GM23338 (cell line): ENCODE measurements at regions not wholly inside any gene's neighbourhood (a gene's known extent, or its start where the extent isn't known, plus 50 kb on each side); places are given as distances from the start of the nearest gene placed in this dataset.

Experiments used
- ATAC-seq: fragments of 200-7000 bp; cut with Tn5 transposase; 3 replicates; pipeline ENCODE4 v1.9.1; 2020
- DNase-seq: peaks from one replicate; pipeline ENCODE4 v3.0.0-alpha.2; 2015; ENCODE audit warnings: low spot score
- H2AFZ ChIP-seq: fragments of 200-600 bp; sonication (generic); 2 replicates; pipeline ENCODE4 v1.8.0; 2016; ENCODE audit warnings: antibody characterized with exemption, mild to moderate bottlenecking, moderate library complexity
- H3F3A ChIP-seq: fragments of 200-600 bp; sonication (generic); replicated peaks from 2 replicates; pipeline ENCODE4 v1.8.0; 2017; ENCODE audit warnings: antibody characterized with exemption, mixed run types, low read depth
- H3K27ac ChIP-seq: fragments of 200-600 bp; sonication (generic); 2 replicates; pipeline ENCODE4 v1.6.1; 2016; ENCODE audit warnings: low read depth
- H3K27me3 ChIP-seq: fragments of 200-600 bp; sonication (generic); 2 replicates; pipeline ENCODE4 v1.8.0; 2016; ENCODE audit warnings: mild to moderate bottlenecking, mixed run types, moderate library complexity; ENCODE audit not compliant: insufficient read depth
- H3K36me3 ChIP-seq: fragments of 200-600 bp; sonication (generic); 2 replicates; pipeline ENCODE4 v1.8.0; 2016; ENCODE audit warnings: mild to moderate bottlenecking; ENCODE audit not compliant: insufficient read depth
- H3K4me1 ChIP-seq: fragments of 200-600 bp; sonication (generic); 2 replicates; pipeline ENCODE4 v1.8.0; 2016; ENCODE audit warnings: mild to moderate bottlenecking, moderate library complexity; ENCODE audit not compliant: insufficient read depth
- H3K4me2 ChIP-seq: fragments of 200-600 bp; sonication (generic); 2 replicates; pipeline ENCODE4 v1.7.1; 2017; ENCODE audit warnings: mixed run types
- H3K4me3 ChIP-seq: fragments of 200-600 bp; sonication (generic); 2 replicates; pipeline ENCODE4 v1.6.1; 2016; ENCODE audit warnings: mixed run types
- H3K79me2 ChIP-seq: fragments of 200-600 bp; sonication (generic); replicated peaks from 2 replicates; pipeline ENCODE4 v1.8.0; 2017; ENCODE audit warnings: mild to moderate bottlenecking; ENCODE audit not compliant: insufficient read depth
- H3K9me2 ChIP-seq: fragments of 200-600 bp; sonication (generic); 2 replicates; pipeline ENCODE4 v1.8.0; 2017; ENCODE audit not compliant: insufficient read depth
- H4K20me1 ChIP-seq: fragments of 200-600 bp; sonication (generic); replicated peaks from 2 replicates; pipeline ENCODE4 v1.8.0; 2017; ENCODE audit warnings: mild to moderate bottlenecking; ENCODE audit not compliant: insufficient read depth
- H3K27ac Mint-ChIP-seq: 2 replicates; pipeline ENCODE4 v1.8.0; 2020; ENCODE audit warnings: inconsistent platforms, mild to moderate bottlenecking, moderate library complexity, mixed read lengths
- H3K27me3 Mint-ChIP-seq: 3 replicates; pipeline ENCODE4 v1.8.0; 2022; ENCODE audit warnings: low read depth, mild to moderate bottlenecking, moderate library complexity, mixed read lengths, inconsistent platforms; ENCODE audit not compliant: insufficient read depth, poor library complexity
- H3K36me3 Mint-ChIP-seq: 3 replicates; pipeline ENCODE4 v1.8.0; 2021; ENCODE audit warnings: low read depth, mild to moderate bottlenecking, inconsistent platforms, moderate library complexity, mixed read lengths
- H3K4me1 Mint-ChIP-seq: 3 replicates; pipeline ENCODE4 v1.8.0; 2020; ENCODE audit warnings: mild to moderate bottlenecking, inconsistent platforms, mixed read lengths
- H3K4me3 Mint-ChIP-seq: 3 replicates; pipeline ENCODE4 v1.8.0; 2021; ENCODE audit warnings: moderate library complexity, mild to moderate bottlenecking, inconsistent platforms, mixed read lengths
- H3K9me3 Mint-ChIP-seq: 3 replicates; pipeline ENCODE4 v1.8.0; 2020; ENCODE audit warnings: moderate library complexity, mild to moderate bottlenecking, inconsistent platforms, mixed read lengths
- CREB1 ChIP-seq: fragments of 250-450 bp; sonication (Bioruptor Pico); IDR thresholded peaks from 2 replicates; pipeline ENCODE4 v1.5.0; 2020; ENCODE audit warnings: low read depth, mild to moderate bottlenecking, moderate library complexity
- ETS1 ChIP-seq: IDR thresholded peaks from 2 replicates; pipeline ENCODE4 v1.6.1; 2016; ENCODE audit warnings: antibody characterized with exemption
- EZH2 ChIP-seq: fragments of 200-600 bp; sonication (generic); IDR thresholded peaks from one replicate; pipeline ENCODE4 v1.8.0; 2017; ENCODE audit warnings: antibody characterized with exemption, mild to moderate bottlenecking, low read depth; ENCODE audit not compliant: unreplicated experiment
- JUNB ChIP-seq: IDR thresholded peaks from one replicate; pipeline ENCODE4 v1.6.1; 2016; ENCODE audit warnings: antibody characterized with exemption; ENCODE audit not compliant: unreplicated experiment
- POLR2AphosphoS5 ChIP-seq: IDR thresholded peaks from 2 replicates; pipeline ENCODE4 v1.6.1; 2016; ENCODE audit warnings: antibody characterized with exemption, low read depth
- STAT1 ChIP-seq: IDR thresholded peaks from one replicate; pipeline ENCODE4 v1.6.1; 2016; ENCODE audit warnings: antibody characterized with exemption; ENCODE audit not compliant: unreplicated experiment
- ZNF114 ChIP-seq: fragments of 250-450 bp; sonication (Bioruptor Pico); IDR thresholded peaks from 2 replicates; pipeline ENCODE4 v1.5.0; 2020; ENCODE audit warnings: mild to moderate bottlenecking, moderate library complexity
- ZNF462 ChIP-seq: fragments of 250-450 bp; sonication (Bioruptor Pico); IDR thresholded peaks from 2 replicates; pipeline ENCODE4 v1.5.0; 2020; ENCODE audit warnings: mild to moderate bottlenecking, moderate library complexity
- TF ChIP-seq, protein P1 (sequence below): IDR thresholded peaks from one replicate; pipeline ENCODE4 v1.6.1; 2018; ENCODE audit warnings: antibody characterized with exemption; ENCODE audit not compliant: unreplicated experiment
- TF ChIP-seq, protein P2 (sequence below), 2 experiments: fragments of 200-600 bp in 1 of 2; sonication (generic) in 1 of 2; conservative IDR thresholded peaks; 2 replicates each; pipeline versions ENCODE4 v1.5.1 to v1.6.1; 2016 to 2017; ENCODE audit warnings: antibody characterized with exemption in 2 of 2, low read depth in 2 of 2, mild to moderate bottlenecking in 2 of 2, moderate library complexity in 1 of 2

DNA sequence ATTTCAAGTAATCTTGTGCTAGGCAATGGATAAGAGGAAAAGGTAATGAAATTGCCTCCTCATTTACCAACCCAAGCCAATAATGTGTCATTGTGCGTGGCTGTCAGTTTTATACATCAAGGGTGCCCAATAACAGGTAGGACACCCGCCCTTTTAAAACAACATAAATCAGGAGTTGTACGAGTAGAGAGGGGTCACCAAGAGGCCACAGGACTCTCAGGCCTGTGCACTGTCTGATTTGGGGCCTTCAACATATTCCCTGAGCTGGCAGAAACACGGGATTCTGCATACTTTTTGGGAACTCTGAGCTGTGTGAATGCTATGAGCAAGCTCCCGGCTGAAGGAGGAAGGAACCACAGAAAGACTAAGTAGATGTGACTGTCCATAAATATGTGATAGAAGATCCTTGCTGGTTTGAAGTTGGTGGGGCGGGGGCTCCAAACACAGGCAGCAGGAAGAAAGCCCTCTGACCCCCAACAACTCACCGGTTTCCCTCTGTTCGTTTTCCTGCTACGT is 82.7 kb upstream of the MAML3 start (continued):
- TF ChIP-seq, protein P1, sequence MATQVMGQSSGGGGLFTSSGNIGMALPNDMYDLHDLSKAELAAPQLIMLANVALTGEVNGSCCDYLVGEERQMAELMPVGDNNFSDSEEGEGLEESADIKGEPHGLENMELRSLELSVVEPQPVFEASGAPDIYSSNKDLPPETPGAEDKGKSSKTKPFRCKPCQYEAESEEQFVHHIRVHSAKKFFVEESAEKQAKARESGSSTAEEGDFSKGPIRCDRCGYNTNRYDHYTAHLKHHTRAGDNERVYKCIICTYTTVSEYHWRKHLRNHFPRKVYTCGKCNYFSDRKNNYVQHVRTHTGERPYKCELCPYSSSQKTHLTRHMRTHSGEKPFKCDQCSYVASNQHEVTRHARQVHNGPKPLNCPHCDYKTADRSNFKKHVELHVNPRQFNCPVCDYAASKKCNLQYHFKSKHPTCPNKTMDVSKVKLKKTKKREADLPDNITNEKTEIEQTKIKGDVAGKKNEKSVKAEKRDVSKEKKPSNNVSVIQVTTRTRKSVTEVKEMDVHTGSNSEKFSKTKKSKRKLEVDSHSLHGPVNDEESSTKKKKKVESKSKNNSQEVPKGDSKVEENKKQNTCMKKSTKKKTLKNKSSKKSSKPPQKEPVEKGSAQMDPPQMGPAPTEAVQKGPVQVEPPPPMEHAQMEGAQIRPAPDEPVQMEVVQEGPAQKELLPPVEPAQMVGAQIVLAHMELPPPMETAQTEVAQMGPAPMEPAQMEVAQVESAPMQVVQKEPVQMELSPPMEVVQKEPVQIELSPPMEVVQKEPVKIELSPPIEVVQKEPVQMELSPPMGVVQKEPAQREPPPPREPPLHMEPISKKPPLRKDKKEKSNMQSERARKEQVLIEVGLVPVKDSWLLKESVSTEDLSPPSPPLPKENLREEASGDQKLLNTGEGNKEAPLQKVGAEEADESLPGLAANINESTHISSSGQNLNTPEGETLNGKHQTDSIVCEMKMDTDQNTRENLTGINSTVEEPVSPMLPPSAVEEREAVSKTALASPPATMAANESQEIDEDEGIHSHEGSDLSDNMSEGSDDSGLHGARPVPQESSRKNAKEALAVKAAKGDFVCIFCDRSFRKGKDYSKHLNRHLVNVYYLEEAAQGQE = no peak
- no peak for TF ChIP-seq STAT1
- TF ChIP-seq EZH2 = no peak
- TF ChIP-seq, protein P2, sequence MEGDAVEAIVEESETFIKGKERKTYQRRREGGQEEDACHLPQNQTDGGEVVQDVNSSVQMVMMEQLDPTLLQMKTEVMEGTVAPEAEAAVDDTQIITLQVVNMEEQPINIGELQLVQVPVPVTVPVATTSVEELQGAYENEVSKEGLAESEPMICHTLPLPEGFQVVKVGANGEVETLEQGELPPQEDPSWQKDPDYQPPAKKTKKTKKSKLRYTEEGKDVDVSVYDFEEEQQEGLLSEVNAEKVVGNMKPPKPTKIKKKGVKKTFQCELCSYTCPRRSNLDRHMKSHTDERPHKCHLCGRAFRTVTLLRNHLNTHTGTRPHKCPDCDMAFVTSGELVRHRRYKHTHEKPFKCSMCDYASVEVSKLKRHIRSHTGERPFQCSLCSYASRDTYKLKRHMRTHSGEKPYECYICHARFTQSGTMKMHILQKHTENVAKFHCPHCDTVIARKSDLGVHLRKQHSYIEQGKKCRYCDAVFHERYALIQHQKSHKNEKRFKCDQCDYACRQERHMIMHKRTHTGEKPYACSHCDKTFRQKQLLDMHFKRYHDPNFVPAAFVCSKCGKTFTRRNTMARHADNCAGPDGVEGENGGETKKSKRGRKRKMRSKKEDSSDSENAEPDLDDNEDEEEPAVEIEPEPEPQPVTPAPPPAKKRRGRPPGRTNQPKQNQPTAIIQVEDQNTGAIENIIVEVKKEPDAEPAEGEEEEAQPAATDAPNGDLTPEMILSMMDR (conservative IDR thresholded peaks at IDR 0.05; ENCODE audit: low read depth in 2 of 2) = no peak
- TF ChIP-seq CREB1 (CRISPR knock-in tag) = no peak

GRCh38 chr4:140234697-140235060 is 80.7 kb upstream of the MAML3 start:
- Mint-ChIP-seq H3K27me3 (peaks cover 10% of the 10 kb centered on the region), H3K4me1 (peaks cover 55% of the 10 kb centered on the region), H3K9me3 (no peaks in the 10 kb centered on the region), H3K36me3 (no peaks in the 10 kb centered on the region), H3K4me3 (no peak overlapping the region), H3K27ac (no peak overlapping the region)
- Histone ChIP-seq H3K4me3 (no peak overlapping the region), H3K36me3 (no peaks in the 10 kb centered on the region), H3K4me2 (no peak overlapping the region), H3K27ac (no peak overlapping the region), H3K79me2 (no peaks in the 10 kb centered on the region), H3K27me3 (no peaks in the 10 kb centered on the region), H3K9me2 (no peaks in the 10 kb centered on the region), H2AFZ (peak overlapping the region; percentile 66), H4K20me1 (no peaks in the 10 kb centered on the region), H3K4me1 (peaks cover 28% of the 10 kb centered on the region), H3F3A (0 out of 2 replicates have a peak, but pooled peaks cover 5% of the 10 kb centered on the region)
- DNase-seq (no peak), ATAC-seq (no peak)
- no peak for TF ChIP-seq CREB1 (CRISPR knock-in tag)
- TF ChIP-seq ZNF114 (CRISPR knock-in tag) = no peak
- TF ChIP-seq EZH2 = no peak
- TF ChIP-seq ETS1 = no peak
- TF ChIP-seq POLR2AphosphoS5 = no peak
- no peak for TF ChIP-seq ZNF462 (CRISPR knock-in tag)
- TF ChIP-seq JUNB = no peak
